GM11168 (cell line): ENCODE measurements at regions not wholly inside any gene's neighbourhood (a gene's known extent, or its start where the extent isn't known, plus 50 kb on each side); places are given as distances from the start of the nearest gene placed in this dataset.

ENCODE experiments used
- in situ Hi-C: fragments of 300-500 bp; cut with MboI; formaldehyde crosslinking; loops from one replicate; pipeline ENCODE4 v1.12.0; 2022; ENCODE audit warnings: low sequenced_read_pairs; ENCODE audit not compliant: unreplicated experiment

DNA sequence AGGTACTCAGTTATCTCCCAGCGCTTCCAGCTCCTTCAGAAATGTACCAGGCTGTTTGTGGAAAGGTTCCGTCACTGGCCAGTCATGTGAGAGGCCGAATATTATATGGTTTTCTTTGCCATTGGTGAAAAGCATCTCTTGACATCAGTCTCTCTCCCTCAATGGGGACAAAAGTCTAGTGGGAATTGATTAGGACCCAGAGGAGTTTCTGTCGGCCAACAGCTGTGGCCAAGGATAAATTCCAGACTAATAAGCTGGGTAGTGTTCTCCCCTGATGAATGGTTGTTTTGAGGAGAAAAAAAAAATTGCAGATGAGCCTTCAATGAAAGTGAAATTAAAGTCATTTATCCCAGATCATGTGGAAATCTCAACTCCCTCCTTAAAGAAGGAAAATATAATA lies 404.7 kb upstream of the THRB start:
- in situ Hi-C loops = no loop called here

GRCh38 chr3:24899901-24900603 lies 405.4 kb upstream of the THRB start:
- in situ Hi-C loops = no loop called here

DNA sequence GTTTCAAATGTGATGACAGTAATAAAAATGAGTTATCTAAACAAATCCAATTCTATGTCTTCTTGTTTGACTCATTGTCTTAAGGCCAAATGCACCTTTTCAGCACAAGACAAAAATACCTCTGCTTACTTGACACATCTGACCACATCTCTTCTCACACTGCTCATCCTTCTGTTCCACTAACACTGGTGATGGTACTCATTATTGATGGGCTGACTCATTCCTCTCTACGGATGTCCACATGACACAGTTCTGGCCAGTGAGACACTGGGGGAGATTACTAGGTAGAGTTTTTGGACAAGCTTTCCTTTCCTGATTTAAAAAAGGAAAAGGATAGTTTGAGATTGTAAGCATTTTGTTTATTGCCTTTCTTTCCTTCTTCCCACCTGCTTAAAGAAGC lies 410.6 kb upstream of the THRB start:
- in situ Hi-C loops = no loop called here

GRCh38 chr3:24907106-24907505 lies 412.5 kb upstream of the THRB start:
- in situ Hi-C loops = no loop called here

- in situ Hi-C loops = no loop called here
These were observed 416.4 kb upstream of the THRB start for GRCh38 chr3:24911076-24911475.

DNA sequence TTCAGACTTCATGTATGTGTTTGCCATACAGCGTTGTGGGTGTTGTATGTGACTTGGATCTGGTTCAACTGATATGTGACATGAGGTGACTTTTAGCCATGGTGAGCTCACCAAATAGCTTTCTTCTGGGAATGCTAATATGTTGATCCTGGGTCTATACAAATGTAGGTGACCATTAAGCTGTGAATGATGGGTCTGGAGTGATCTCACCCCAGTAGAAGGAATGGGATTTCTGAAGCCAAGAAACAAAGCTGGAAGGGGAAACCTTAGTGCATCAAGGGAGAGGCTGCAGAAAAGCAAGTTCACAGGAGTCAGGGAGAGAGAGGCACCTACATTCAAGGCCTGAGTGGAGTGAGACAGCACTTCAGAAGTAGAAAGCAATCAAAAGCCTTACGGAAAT lies 421.0 kb upstream of the THRB start:
- in situ Hi-C loops = no loop called here

DNA sequence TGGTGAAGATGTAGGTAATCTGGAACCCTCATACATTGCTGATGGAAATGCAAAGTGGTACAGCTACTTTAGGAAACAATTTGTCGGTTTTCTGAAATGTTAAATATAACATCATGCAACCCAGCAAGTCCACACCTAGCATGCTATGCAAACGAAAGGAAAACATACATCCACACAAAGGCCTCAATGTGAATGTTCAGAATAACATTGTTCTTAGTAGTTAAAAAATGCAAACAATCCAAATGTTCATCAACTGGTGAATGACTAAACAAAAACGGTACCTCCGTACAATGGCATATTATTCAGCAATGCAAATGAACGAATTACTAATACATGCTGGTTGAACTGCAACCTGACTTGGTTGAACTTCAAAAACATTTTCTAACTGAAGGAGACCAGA lies 423.3 kb upstream of the THRB start:
- in situ Hi-C loops = no loop called here

DNA sequence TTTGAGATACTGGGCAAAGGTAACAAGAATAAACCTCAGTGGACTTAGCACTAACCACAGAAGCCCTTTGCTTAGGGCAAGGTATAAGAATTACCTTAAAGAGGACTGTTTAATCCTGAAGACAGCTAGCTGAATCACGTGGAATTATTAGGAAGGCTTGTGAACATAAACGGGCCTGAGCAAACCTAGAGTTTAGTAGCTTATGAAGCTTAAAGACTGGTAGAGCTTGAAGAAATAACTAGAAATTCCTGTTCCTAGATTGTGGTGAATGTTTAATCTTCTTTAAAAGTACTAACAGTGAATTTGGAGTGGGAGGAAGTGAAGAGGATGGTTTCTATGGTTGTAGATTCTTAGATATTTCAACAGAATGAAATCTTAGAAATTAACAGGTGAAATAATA lies 428.9 kb upstream of the THRB start:
- in situ Hi-C loops = no loop called here

- in situ Hi-C loops = no loop called here
These were observed 434.9 kb upstream of the THRB start for GRCh38 chr3:24929521-24929920.

DNA sequence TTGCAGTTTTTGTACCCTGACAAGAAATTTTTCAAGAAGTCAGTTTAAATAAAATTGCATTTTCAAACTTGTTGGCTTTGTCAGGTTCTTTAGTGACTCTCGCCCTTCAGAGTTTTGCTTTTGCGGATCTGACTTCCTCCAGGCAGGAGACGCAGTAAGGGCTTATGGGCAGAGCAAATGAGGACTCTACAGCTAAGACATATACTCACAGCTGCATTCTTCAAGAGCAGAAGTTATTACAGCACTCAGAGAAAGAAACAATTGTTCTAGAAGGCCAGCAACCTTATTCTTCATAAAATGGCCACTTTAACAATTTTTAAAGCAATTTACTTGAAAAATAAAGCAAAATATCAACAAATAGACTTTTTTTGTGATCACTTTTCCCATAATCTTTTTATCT lies 438.8 kb upstream of the THRB start:
- in situ Hi-C loops = no loop called here

DNA sequence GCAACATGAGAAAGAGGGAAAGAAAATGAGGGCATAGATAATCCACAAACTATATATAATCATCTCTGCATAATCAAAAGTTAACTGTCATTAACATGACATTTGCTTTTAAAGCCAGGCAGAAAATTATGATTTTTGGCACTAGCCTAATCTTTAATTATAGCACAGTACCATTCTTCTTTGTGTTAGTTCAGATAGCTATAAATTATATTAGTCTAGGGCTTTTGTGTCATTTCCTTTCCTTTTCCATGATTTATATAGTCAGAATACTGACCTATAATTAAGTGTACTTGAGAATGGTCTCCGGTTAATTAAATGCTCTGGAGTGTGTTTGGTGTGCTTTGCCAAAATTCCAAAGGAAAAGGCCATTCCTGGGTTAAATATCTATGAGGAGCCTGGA lies 441.9 kb upstream of the THRB start:
- in situ Hi-C loops = no loop called here

DNA sequence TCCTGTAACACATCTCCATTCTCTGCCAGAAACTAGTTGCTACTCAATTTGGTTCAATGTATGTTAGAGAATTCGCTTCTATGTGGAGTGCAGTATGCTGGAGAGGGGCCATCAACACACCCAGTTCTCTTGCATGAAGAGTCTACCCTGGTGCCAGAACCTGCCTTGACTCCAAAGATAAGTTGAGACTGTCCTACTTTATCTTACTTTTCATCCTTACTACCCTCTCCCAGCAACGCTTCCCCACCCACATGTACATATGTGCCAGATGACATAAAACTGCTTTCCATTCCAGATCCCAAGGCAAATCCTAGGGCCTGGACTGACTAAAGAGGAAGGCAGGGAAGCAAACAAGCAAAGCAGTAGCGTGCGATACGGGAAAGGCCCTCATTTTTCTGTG lies 442.6 kb upstream of the THRB start:
- in situ Hi-C loops = no loop called here

DNA sequence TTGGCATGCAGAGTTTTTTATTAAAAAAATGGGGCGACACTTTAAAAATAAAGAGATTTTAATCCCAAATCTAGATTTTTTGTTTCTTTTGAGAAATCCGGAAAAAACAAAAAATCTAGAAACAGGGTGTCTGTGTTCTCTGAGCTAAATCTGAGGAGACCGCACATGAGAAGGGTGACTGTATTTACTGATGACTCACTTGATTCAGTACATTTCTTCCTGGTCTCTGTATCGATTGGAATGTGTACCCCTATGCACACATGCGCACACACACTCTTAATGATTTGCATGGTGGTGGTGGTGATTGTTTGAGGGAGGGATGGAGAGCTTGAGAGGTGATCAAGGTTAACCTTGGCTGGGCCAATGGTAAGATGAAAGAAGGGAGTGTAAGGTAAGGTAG lies 443.1 kb upstream of the THRB start:
- in situ Hi-C loops = no loop called here

GRCh38 chr3:24943961-24944360 lies 449.3 kb upstream of the THRB start:
- in situ Hi-C loops = no loop called here

DNA sequence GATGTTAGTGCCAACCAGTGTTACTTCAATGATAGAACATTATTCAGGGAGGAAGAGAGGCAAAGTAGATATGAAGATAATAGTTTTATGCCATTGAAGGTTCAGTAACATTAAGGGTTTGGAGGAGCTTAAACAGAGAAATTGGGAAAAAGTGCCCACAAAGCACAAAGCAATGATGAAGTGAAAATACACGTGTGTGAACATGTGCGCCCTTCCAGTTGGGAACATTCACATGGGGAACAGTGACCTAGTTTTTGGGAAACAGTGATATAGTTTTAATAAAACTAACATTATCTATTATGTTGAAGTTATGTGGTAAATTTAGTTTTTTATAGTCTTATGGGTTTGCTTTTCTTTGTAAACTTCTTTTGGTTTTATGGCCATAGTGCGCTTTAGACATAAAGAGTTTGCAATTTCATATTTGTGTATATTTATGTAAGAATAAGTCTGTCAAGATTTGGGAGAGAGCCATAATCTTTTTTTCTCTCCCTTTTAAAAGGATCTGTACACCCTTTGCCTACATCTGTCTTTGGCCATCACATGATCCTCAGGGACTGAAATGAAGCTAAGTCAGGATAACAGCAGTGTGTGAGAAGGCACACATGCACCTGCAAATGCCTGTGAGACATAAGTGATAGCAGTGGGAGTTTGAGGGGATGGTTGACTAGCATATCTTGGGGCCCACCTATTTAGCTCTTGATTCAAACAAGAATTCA lies 450.3 kb upstream of the THRB start:
- in situ Hi-C loops = no loop called here

- in situ Hi-C loops = no loop called here
These were observed 450.9 kb upstream of the THRB start for GRCh38 chr3:24945563-24945962.

GRCh38 chr3:24947103-24947502 lies 452.5 kb upstream of the THRB start:
- in situ Hi-C loops = no loop called here

DNA sequence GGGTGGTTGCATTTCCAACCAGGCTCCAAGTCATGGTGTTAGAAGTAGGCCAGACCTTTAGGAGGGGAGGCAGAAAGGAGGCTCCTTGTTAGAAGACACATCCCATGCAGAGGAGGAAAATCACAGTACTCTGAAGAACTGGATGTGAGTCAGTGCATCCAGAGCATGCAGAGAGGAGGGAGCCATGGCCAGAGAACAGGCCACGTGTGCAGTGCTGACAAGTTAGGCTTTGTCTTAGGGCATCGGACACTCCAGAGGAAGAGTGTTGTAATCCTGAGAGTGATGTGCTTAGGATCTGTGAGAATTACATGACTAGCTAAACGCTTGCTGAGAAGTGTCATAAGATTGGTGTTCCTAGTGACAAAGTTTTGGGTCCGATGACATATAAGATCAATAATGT lies 456.5 kb upstream of the THRB start:
- in situ Hi-C loops = no loop called here

GRCh38 chr3:24952388-24952787 lies 457.7 kb upstream of the THRB start:
- in situ Hi-C loops = no loop called here

DNA sequence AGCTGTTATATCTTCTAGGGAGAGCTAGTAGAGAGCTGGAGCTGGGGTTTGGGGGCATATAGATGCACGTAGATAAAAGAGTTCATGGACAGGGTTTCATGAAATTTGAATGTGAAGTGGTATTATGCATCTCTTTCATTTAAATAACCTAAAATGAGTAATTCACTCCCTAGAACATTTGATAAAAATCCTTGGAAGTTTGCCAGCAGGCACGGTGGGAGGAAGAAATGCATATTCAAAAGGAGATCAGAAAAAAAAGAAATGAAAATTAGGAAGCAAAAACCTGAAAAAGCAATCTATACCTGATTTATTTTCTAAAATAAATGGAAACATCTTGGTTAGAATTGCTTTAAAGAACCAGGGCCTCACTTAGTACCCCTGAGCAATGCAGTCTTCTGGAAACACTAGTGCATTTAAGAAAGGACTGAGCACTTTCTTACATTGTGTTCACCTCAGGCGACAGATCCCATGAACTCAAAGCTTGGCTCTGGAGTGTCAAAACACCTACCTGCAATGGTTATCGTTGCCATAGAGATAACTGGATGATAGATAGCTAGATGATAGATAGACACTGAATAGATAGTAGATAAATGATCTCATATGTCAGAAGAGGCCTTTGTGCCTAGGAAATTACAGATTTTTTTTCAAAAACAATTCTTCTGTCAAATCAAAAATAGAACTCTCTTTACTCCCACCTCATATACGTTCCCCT lies 458.6 kb upstream of the THRB start:
- in situ Hi-C loops = no loop called here

DNA sequence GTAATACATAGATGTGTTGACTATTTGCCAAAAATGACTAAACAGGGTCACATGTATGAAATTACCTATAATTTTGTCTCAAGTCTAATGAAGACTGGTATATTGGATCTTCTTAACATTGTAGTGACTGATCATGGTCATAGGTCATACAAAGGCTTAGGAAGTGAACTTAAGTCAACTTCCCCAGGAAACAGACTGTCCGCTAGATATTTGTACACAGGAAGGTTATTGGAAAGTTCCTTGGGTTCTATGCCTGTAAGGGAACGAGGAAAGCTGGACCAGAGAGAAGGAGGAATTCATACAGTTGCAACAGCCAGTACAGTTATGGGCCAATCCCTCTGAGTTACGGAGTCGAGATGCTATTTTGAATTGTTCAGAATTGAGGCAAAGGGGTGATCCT lies 462.0 kb upstream of the THRB start:
- in situ Hi-C loops = no loop called here

GRCh38 chr3:24958271-24958670 lies 463.6 kb upstream of the THRB start:
- in situ Hi-C loops = no loop called here
